B cell (primary cell): ENCODE measurements at regions not wholly inside any gene's neighbourhood (a gene's known extent, or its start where the extent isn't known, plus 50 kb on each side); places are given as distances from the start of the nearest gene placed in this dataset.
"Not testable (repeated sequence)": the region's sequence is repeated elsewhere in the genome, so short reads cannot be mapped to it uniquely, and the experiment has no call there.

Experiments
- ATAC-seq: fragments of 200-7000 bp; cut with Tn5 transposase; one replicate; pipeline ENCODE4 v1.10.0; 2021; ENCODE audit warnings: low read depth, mild to moderate bottlenecking, moderate number of reproducible peaks, moderate library complexity
- CTCF ChIA-PET: fragments of 350-600 bp; sonication (Branson Sonifier 250); formaldehyde crosslinking; loops from one replicate; lab custom pipeline; 2021; ENCODE audit warnings: antibody characterized with exemption, inconsistent platforms; lab: Charles Lee
- POLR2A ChIA-PET: fragments of 350-600 bp; sonication (Branson Sonifier 250); formaldehyde crosslinking; loops from one replicate; lab custom pipeline; 2021; ENCODE audit warnings: antibody characterized with exemption; lab: Charles Lee
- DNase-seq: peaks from one replicate; pipeline ENCODE4 v3.0.0; 2013
- H2AFZ ChIP-seq: 2 replicates; pipeline ENCODE4 v1.6.1; 2012; ENCODE audit warnings: mild to moderate bottlenecking, low read depth, low read length; ENCODE audit not compliant: insufficient read depth, poor library complexity, severe bottlenecking
- H3K27ac ChIP-seq, 2 donors: 1 replicate in 1 of 2; 2 replicates in 1 of 2; pipeline ENCODE4 v1.5.1; 2012 to 2013; ENCODE audit warnings: low read length in 2 of 2, mild to moderate bottlenecking in 2 of 2, moderate library complexity in 1 of 2
- H3K27me3 ChIP-seq, 4 experiments: fragments of 200-600 bp in 1 of 4; sonication (generic) in 1 of 4; replicated peaks in 1 of 4; 1 replicate in 2 of 4; 2 replicates in 2 of 4; pipeline versions ENCODE4 v1.6.1 to v1.7.0; 2013 to 2016; ENCODE audit warnings: low read length in 3 of 4, mild to moderate bottlenecking in 2 of 4, mixed read lengths in 1 of 4, moderate library complexity in 1 of 4; ENCODE audit not compliant: insufficient read depth in 4 of 4, control insufficient read depth in 3 of 4; ENCODE audit errors: control extremely low read depth in 1 of 4
- H3K36me3 ChIP-seq, 2 experiments: replicated peaks in 1 of 2; 1 replicate in 1 of 2; 2 replicates in 1 of 2; pipeline versions ENCODE4 v1.6.1 to v1.7.1; 2013; ENCODE audit warnings: low read length in 1 of 2; ENCODE audit not compliant: insufficient read depth in 2 of 2, control insufficient read depth in 1 of 2; ENCODE audit errors: control extremely low read depth in 1 of 2, extremely low read depth in 1 of 2
- H3K4me1 ChIP-seq, 2 donors: fragments of 200-600 bp in 1 of 2; sonication (generic) in 1 of 2; 1 replicate in 1 of 2; 2 replicates in 1 of 2; pipeline versions ENCODE4 v1.5.1 to v1.6.1; 2013 to 2017; ENCODE audit warnings: low read length in 2 of 2; ENCODE audit not compliant: control insufficient read depth in 2 of 2, insufficient read depth in 2 of 2
- H3K4me2 ChIP-seq: replicated peaks from 2 replicates; pipeline ENCODE3; 2012; ENCODE audit warnings: mild to moderate bottlenecking, low read depth, low read length; ENCODE audit not compliant: poor library complexity, severe bottlenecking
- H3K4me3 ChIP-seq, 5 experiments: fragments of 200-600 bp in 1 of 5; sonication (generic) in 1 of 5; 1 replicate in 3 of 5; 2 replicates in 2 of 5; pipeline versions ENCODE4 v1.5.1 to v1.7.0; 2011 to 2016; ENCODE audit warnings: low read length in 4 of 5, mild to moderate bottlenecking in 4 of 5, low read depth in 2 of 5, control low read depth in 1 of 5, moderate library complexity in 1 of 5; ENCODE audit not compliant: insufficient read depth in 1 of 5; ENCODE audit errors: control extremely low read depth in 1 of 5, extremely low read depth in 1 of 5
- H3K79me2 ChIP-seq: fragments of 200-600 bp; sonication (generic); one replicate; pipeline ENCODE4 v1.6.0; 2016; ENCODE audit warnings: low read length; ENCODE audit not compliant: control insufficient read depth, insufficient read depth
- H3K9ac ChIP-seq: fragments of 200-600 bp; sonication (generic); 2 replicates; pipeline ENCODE4 v1.6.1; 2017; ENCODE audit warnings: mild to moderate bottlenecking, low read length, moderate library complexity
- H3K9me3 ChIP-seq, 3 donors: one replicate each; pipeline versions ENCODE4 v1.6.1 to v1.7.1; 2013; ENCODE audit warnings: low read length in 2 of 3; ENCODE audit not compliant: control insufficient read depth in 2 of 3, insufficient read depth in 1 of 3; ENCODE audit errors: control extremely low read depth in 1 of 3
- H4K20me1 ChIP-seq: 2 replicates; pipeline ENCODE4 v1.6.0; 2012; ENCODE audit warnings: mild to moderate bottlenecking, low read length; ENCODE audit not compliant: insufficient read depth, control insufficient read depth, poor library complexity, severe bottlenecking
- H3K27ac Mint-ChIP-seq: one replicate; pipeline ENCODE4 v1.8.0; 2021; ENCODE audit warnings: mixed read lengths
- H3K27me3 Mint-ChIP-seq: one replicate; pipeline ENCODE4 v1.8.0; 2021; ENCODE audit warnings: mixed read lengths
- H3K4me1 Mint-ChIP-seq: one replicate; pipeline ENCODE4 v1.8.0; 2021; ENCODE audit warnings: mixed read lengths
- H3K4me3 Mint-ChIP-seq: one replicate; pipeline ENCODE4 v1.8.0; 2021; ENCODE audit warnings: mixed read lengths
- H3K9me3 Mint-ChIP-seq: one replicate; pipeline ENCODE4 v1.8.0; 2022; ENCODE audit warnings: mixed read lengths; ENCODE audit not compliant: insufficient read depth
- WGBS: methylation state at CpG from one replicate; pipeline ENCODE4 v1.1.5; 2013; ENCODE audit warnings: missing lambda C conversion rate; ENCODE audit not compliant: insufficient coverage; 5-methylcytosine and 5-hydroxymethylcytosine counted together
- intact Hi-C: fragments of 100-400 bp; cut with micrococcal nuclease; formaldehyde crosslinking; loops from one replicate; pipeline ENCODE4 v1.10.0; 2022

- H3K9me3 Mint-ChIP-seq, H3K9me3 ChIP-seq, H3K4me2 ChIP-seq, H3K4me3 Mint-ChIP-seq, H3K27me3 ChIP-seq, DNase-seq, CTCF ChIA-PET, H3K27me3 Mint-ChIP-seq, ATAC-seq, H3K4me3 ChIP-seq, H3K36me3 ChIP-seq, H3K27ac Mint-ChIP-seq, H4K20me1 ChIP-seq, H3K79me2 ChIP-seq, H3K27ac ChIP-seq, H3K9ac ChIP-seq, H2AFZ ChIP-seq, H3K4me1 ChIP-seq, POLR2A ChIA-PET, intact Hi-C loops: not testable (repeated sequence)
- H3K4me1 Mint-ChIP-seq = peaks cover 16% of the 10 kb centered on the region
Measured at GRCh38 chr2:89996779-89997178, 1305.3 kb downstream of the RPIA start.

- H3K27me3 ChIP-seq, H3K4me1 ChIP-seq, H3K27me3 Mint-ChIP-seq, H3K27ac ChIP-seq, CTCF ChIA-PET, H3K9ac ChIP-seq, H3K4me3 Mint-ChIP-seq, H4K20me1 ChIP-seq, H3K4me1 Mint-ChIP-seq, H3K9me3 ChIP-seq, H3K9me3 Mint-ChIP-seq, intact Hi-C loops, H3K4me3 ChIP-seq, H3K36me3 ChIP-seq, H2AFZ ChIP-seq, H3K4me2 ChIP-seq, POLR2A ChIA-PET, H3K79me2 ChIP-seq, H3K27ac Mint-ChIP-seq, DNase-seq: not testable (repeated sequence)
- ATAC-seq = peak; percentile 53
Measured at GRCh38 chr2:90004553-90004952, 1313.1 kb downstream of the RPIA start.

DNA sequence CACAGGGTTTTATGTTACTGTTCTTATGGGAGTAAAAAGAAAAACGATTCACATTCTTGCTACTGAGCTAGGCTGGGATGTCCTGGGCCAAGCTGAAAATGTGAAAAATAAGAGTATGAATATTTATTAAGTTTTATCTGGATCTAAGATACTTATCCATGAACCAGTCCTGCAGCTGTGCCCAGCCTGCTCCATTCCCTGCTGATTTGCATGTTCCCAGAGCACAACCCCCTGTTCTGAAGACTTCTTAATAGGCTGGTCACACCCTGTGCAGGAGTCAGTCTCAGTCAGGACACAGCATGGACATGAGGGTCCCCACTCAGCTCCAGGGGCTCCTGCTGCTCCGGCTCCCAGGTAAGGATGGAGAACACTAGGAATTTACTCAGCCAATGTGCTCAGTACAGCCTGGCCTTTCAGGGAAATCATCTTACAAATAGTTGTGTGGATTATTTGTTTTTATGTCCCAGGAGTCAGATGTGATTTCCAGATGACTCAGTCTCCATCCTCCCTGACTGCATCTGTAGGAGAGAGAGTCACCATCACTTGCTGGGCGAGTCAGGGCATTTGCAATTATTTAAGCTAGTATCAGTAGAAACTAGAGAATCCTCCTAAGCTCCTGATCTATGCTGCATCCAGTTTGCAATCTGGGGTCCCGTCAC, 1319.1 kb downstream of the RPIA start:
- H3K9ac ChIP-seq, DNase-seq, H3K27ac Mint-ChIP-seq, H3K27ac ChIP-seq, POLR2A ChIA-PET, H3K79me2 ChIP-seq, H3K9me3 ChIP-seq, H3K4me3 ChIP-seq, H2AFZ ChIP-seq, H3K4me3 Mint-ChIP-seq, ATAC-seq, H3K4me1 Mint-ChIP-seq, H3K4me2 ChIP-seq, H3K4me1 ChIP-seq, H4K20me1 ChIP-seq, intact Hi-C loops, CTCF ChIA-PET, H3K9me3 Mint-ChIP-seq, H3K27me3 ChIP-seq, H3K36me3 ChIP-seq, H3K27me3 Mint-ChIP-seq: not testable (repeated sequence)
- 80% methylated on average over 1 of the region's 4 CpGs for WGBS

- POLR2A ChIA-PET, CTCF ChIA-PET, H4K20me1 ChIP-seq, H3K27ac ChIP-seq, H3K4me3 ChIP-seq, H3K36me3 ChIP-seq, H3K4me1 Mint-ChIP-seq, H3K27ac Mint-ChIP-seq, intact Hi-C loops, H3K9me3 ChIP-seq, H3K9ac ChIP-seq, H3K27me3 Mint-ChIP-seq, H3K4me1 ChIP-seq, H2AFZ ChIP-seq, H3K27me3 ChIP-seq, DNase-seq, H3K79me2 ChIP-seq, H3K4me2 ChIP-seq, H3K4me3 Mint-ChIP-seq, H3K9me3 Mint-ChIP-seq: not testable (repeated sequence)
- ATAC-seq = peak; percentile 51
Measured at GRCh38 chr2:90011101-90011443, 1319.6 kb downstream of the RPIA start.
